ENCODE measurements at regions not wholly inside any gene's neighbourhood (a gene's known extent, or its start where the extent isn't known, plus 50 kb on each side); places are given as distances from the start of the nearest gene placed in this dataset.
A peak's percentile ranks its signal among the peaks of the same experiment; 100 is the strongest.

DNA sequence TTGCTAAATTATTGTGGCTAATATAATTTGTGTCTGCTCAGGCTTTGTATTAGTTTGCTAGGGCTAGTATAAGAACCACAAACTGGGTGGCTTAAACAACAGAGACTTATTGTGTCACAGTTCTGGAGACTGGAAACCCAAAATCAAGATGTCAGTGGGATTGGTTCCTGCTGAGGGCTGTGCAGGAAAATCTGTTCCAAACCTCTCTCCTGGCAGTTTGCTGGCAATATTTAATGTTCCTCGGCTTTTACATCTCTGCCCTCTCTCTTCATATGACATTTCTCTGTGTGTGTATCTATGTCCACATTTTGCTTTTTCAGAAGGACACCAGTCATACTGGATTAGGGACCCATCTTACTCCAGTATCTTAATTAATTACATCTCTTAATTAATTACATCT is 498.8 kb upstream of the CD180 start:
- 95% methylated on average over 1 of the region's 1 CpG for WGBS
- H3K27me3 ChIP-seq (ENCODE audit: control insufficient read depth in 2 of 2, insufficient read depth in 1 of 2, low read length in 1 of 2): no peaks in the 10 kb centered on the region
- DNase-seq (ENCODE audit: low read depth in 6 of 9, low spot score in 9 of 9): no peak
- no peaks in the 10 kb centered on the region for H3K4me1 ChIP-seq (ENCODE audit: control insufficient read depth in 2 of 2, insufficient read depth in 2 of 2, low read length in 2 of 2)
- no peak overlapping the region for H3K27ac ChIP-seq (ENCODE audit: low read depth in 1 of 2, low read length in 1 of 2)
- H3K9me3 ChIP-seq (ENCODE audit: control insufficient read depth in 2 of 2, insufficient read depth in 1 of 2, low read length in 1 of 2): no peaks in the 10 kb centered on the region
- H3K4me3 ChIP-seq (ENCODE audit: low read length in 2 of 2): no peak overlapping the region
- H3K36me3 ChIP-seq (ENCODE audit: control insufficient read depth in 2 of 2, insufficient read depth in 2 of 2, low read length in 1 of 2): no peaks in the 10 kb centered on the region

DNA sequence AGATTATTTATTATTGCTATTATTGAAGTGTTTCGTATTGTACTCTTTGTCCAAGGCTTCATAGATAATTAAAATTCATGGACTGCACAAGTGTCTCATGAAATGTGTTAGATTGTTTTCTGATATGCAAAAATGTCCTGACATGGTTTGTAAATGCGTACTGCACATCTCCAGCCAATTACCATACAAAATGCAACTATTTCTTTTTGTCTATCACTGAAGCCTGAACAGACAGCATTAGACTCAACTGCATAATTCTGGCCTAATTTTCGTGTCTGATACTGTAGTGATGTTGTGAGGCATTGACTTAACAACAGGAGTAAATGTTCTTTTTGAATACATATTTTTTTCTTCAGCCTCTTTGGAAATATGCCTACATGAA is 498.2 kb upstream of the CD180 start:
- no peak for DNase-seq (ENCODE audit: low read depth in 6 of 9, low spot score in 9 of 9)
- Histone ChIP-seq H3K4me1 (ENCODE audit: control insufficient read depth in 2 of 2, insufficient read depth in 2 of 2, low read length in 2 of 2) (no peaks in the 10 kb centered on the region), H3K4me3 (ENCODE audit: low read length in 2 of 2) (no peak overlapping the region), H3K9me3 (ENCODE audit: control insufficient read depth in 2 of 2, insufficient read depth in 1 of 2, low read length in 1 of 2) (no peaks in the 10 kb centered on the region), H3K27ac (ENCODE audit: low read depth in 1 of 2, low read length in 1 of 2) (no peak overlapping the region), H3K36me3 (ENCODE audit: control insufficient read depth in 2 of 2, insufficient read depth in 2 of 2, low read length in 1 of 2) (no peaks in the 10 kb centered on the region), H3K27me3 (ENCODE audit: control insufficient read depth in 2 of 2, insufficient read depth in 1 of 2, low read length in 1 of 2) (no peaks in the 10 kb centered on the region)
- WGBS: 93% methylated on average over 3 of the region's 3 CpGs

DNA sequence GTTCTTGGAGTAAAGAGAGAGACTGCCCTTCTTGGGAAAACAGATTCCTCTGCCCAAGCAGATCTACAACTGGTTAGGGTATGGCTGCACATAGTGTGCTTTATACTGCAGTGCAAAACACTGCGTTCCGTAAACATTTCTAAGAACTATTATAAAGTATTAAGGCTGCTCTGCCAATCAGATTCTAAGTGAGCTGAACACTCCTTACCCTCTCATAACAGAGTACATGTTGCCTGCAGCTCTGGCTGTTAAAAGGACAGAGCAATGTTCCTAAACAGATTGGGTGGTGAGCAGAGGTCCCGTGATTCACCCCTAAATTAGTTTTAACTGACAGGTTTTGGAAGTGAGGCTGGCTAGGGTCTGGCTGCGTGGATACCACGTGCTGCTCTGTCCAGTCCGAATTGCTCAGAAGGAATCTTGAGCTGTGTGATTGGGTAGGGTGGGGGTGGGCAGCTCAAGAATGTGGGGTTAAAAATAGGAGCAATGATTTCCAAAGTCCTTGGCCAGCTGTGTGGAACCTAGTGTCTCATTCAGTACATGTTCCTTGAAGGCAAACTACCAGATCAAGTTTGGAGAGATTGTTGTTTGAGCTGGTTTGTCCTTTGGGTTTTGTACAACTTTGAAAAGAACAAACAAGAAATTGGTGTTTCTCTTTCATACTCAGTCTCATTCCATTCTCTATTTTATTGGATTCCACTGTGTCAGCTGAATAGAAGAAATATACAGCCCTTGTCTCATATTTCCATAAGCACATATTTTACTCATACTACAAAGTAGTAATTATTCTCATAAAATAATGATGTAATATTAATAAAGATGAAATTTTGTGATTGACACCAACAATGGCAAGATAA is 497.6 kb upstream of the CD180 start:
- Histone ChIP-seq H3K36me3 (ENCODE audit: control insufficient read depth in 2 of 2, insufficient read depth in 2 of 2, low read length in 1 of 2) (no peaks in the 10 kb centered on the region), H3K4me1 (ENCODE audit: control insufficient read depth in 2 of 2, insufficient read depth in 2 of 2, low read length in 2 of 2) (no peaks in the 10 kb centered on the region), H3K4me3 (ENCODE audit: low read length in 2 of 2) (no peak overlapping the region), H3K9me3 (ENCODE audit: control insufficient read depth in 2 of 2, insufficient read depth in 1 of 2, low read length in 1 of 2) (no peaks in the 10 kb centered on the region), H3K27ac (ENCODE audit: low read depth in 1 of 2, low read length in 1 of 2) (no peak overlapping the region), H3K27me3 (ENCODE audit: control insufficient read depth in 2 of 2, insufficient read depth in 1 of 2, low read length in 1 of 2) (no peaks in the 10 kb centered on the region)
- DNase-seq (ENCODE audit: low read depth in 6 of 9, low spot score in 9 of 9): no peak
- 97% methylated on average over 6 of the region's 6 CpGs for WGBS

DNA sequence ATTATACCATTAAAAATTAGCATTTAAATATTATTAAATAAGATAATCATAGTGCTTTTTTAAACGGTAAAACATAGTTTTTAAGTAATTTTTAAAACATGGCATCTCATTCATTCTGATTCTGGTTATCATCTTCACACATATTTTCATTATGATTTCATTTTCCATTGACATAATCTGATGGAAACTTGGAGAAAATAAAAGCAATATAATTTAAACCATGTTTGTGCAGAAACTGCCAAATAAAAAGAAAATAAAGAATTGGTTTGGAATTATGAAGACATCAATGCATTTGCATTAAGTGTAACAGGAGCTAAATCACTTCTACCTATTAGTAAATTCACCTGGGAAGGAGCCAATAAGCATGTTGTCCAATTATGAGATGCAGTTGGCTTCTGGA is 490.1 kb upstream of the CD180 start:
- no peak overlapping the region for H3K4me3 ChIP-seq (ENCODE audit: low read length in 2 of 2)
- H3K27ac ChIP-seq (ENCODE audit: low read depth in 1 of 2, low read length in 1 of 2): no peak overlapping the region
- no peaks in the 10 kb centered on the region for H3K36me3 ChIP-seq (ENCODE audit: control insufficient read depth in 2 of 2, insufficient read depth in 2 of 2, low read length in 1 of 2)
- no peaks in the 10 kb centered on the region for H3K27me3 ChIP-seq (ENCODE audit: control insufficient read depth in 2 of 2, insufficient read depth in 1 of 2, low read length in 1 of 2)
- 98% methylated on average over 1 of the region's 1 CpG for WGBS
- no peaks in the 10 kb centered on the region for H3K4me1 ChIP-seq (ENCODE audit: control insufficient read depth in 2 of 2, insufficient read depth in 2 of 2, low read length in 2 of 2)
- DNase-seq (ENCODE audit: low read depth in 6 of 9, low spot score in 9 of 9): no peak
- H3K9me3 ChIP-seq (ENCODE audit: control insufficient read depth in 2 of 2, insufficient read depth in 1 of 2, low read length in 1 of 2): no peaks in the 10 kb centered on the region

DNA sequence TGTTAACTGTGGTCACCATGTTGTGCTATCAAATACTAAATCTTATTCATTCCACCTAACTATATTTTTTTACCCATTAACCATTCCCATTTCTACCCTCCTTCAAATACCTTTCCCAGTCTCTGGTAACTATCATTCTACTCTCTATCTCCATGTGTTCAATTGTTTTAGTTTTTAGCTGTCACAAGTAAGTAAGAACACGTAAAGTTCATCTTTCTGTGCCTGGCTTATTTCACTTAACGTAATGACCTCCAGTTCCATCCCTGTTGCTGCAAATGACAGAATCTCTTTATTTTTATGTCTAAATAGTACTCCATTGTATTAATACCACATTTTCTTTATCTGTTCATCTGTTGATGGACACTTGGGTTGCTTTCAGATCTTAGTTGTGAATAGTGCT is 485.1 kb upstream of the CD180 start:
- H3K4me3 ChIP-seq (ENCODE audit: low read length in 2 of 2): no peak overlapping the region
- no peaks in the 10 kb centered on the region for H3K4me1 ChIP-seq (ENCODE audit: control insufficient read depth in 2 of 2, insufficient read depth in 2 of 2, low read length in 2 of 2)
- WGBS: 99% methylated on average over 2 of the region's 2 CpGs
- DNase-seq (ENCODE audit: low read depth in 6 of 9, low spot score in 9 of 9): no peak
- no peaks in the 10 kb centered on the region for H3K9me3 ChIP-seq (ENCODE audit: control insufficient read depth in 2 of 2, insufficient read depth in 1 of 2, low read length in 1 of 2)
- H3K27me3 ChIP-seq (ENCODE audit: control insufficient read depth in 2 of 2, insufficient read depth in 1 of 2, low read length in 1 of 2): no peaks in the 10 kb centered on the region
- H3K36me3 ChIP-seq (ENCODE audit: control insufficient read depth in 2 of 2, insufficient read depth in 2 of 2, low read length in 1 of 2): no peaks in the 10 kb centered on the region
- H3K27ac ChIP-seq (ENCODE audit: low read depth in 1 of 2, low read length in 1 of 2): no peak overlapping the region

DNA sequence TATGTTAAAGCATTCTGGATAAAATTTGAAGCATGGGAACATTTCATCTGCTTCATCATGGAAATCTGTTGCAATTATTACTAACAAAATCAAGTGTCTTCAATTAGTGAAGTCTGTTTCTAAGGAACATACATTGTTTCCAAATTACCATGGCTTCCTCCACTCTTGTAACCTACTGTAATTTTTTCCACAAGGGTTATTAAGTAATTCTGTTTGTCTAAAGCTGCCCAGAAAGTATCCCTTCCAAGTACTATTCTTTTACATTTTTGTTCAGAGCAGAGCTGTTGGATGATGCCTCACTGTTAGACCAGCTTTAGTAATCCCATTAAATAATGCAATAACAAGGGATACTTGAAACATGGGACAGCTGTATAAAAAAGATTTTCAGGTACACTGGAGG is 483.5 kb upstream of the CD180 start:
- no peak for DNase-seq (ENCODE audit: low read depth in 6 of 9, low spot score in 9 of 9)
- Histone ChIP-seq H3K36me3 (ENCODE audit: control insufficient read depth in 2 of 2, insufficient read depth in 2 of 2, low read length in 1 of 2) (no peaks in the 10 kb centered on the region), H3K27me3 (ENCODE audit: control insufficient read depth in 2 of 2, insufficient read depth in 1 of 2, low read length in 1 of 2) (no peaks in the 10 kb centered on the region), H3K9me3 (ENCODE audit: control insufficient read depth in 2 of 2, insufficient read depth in 1 of 2, low read length in 1 of 2) (no peaks in the 10 kb centered on the region), H3K4me3 (ENCODE audit: low read length in 2 of 2) (no peak overlapping the region), H3K27ac (ENCODE audit: low read depth in 1 of 2, low read length in 1 of 2) (no peak overlapping the region), H3K4me1 (ENCODE audit: control insufficient read depth in 2 of 2, insufficient read depth in 2 of 2, low read length in 2 of 2) (no peaks in the 10 kb centered on the region)

DNA sequence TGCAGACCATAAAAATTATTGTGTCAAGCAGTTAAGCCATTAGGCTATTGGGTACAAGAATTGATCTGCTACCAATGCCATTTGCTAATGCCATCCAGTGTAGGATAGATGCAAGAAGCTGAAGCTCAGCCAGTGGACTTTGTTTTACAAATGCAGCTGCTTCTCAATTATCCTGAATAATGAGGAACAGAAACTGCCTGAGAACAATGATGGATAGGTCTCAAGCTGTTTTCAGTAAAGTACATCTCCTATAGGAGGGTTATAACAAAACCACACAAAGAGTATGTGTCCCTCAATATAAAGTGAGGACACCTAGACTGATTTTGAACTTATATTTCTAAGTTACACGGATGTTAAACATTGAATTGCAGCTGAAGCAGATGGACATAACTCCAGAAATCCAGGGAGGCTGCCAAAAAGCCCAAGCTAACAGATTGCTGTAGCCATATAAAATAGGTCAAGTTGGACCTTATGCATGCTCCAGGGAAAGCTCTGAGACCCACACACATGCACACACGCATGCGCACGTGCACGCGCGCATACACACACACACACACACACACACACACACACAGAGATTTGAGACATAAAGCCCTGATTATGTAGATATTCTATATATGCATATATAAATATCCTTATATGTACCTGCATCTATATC is 482.7 kb upstream of the CD180 start:
- no peak for DNase-seq (ENCODE audit: low read depth in 6 of 9, low spot score in 9 of 9)
- H3K36me3 ChIP-seq (ENCODE audit: control insufficient read depth in 2 of 2, insufficient read depth in 2 of 2, low read length in 1 of 2): no peaks in the 10 kb centered on the region
- WGBS: 95% methylated on average over 7 of the region's 7 CpGs
- H3K27ac ChIP-seq (ENCODE audit: low read depth in 1 of 2, low read length in 1 of 2): no peak overlapping the region
- no peaks in the 10 kb centered on the region for H3K4me1 ChIP-seq (ENCODE audit: control insufficient read depth in 2 of 2, insufficient read depth in 2 of 2, low read length in 2 of 2)
- H3K4me3 ChIP-seq (ENCODE audit: low read length in 2 of 2): no peak overlapping the region
- no peaks in the 10 kb centered on the region for H3K9me3 ChIP-seq (ENCODE audit: control insufficient read depth in 2 of 2, insufficient read depth in 1 of 2, low read length in 1 of 2)
- no peaks in the 10 kb centered on the region for H3K27me3 ChIP-seq (ENCODE audit: control insufficient read depth in 2 of 2, insufficient read depth in 1 of 2, low read length in 1 of 2)

DNA sequence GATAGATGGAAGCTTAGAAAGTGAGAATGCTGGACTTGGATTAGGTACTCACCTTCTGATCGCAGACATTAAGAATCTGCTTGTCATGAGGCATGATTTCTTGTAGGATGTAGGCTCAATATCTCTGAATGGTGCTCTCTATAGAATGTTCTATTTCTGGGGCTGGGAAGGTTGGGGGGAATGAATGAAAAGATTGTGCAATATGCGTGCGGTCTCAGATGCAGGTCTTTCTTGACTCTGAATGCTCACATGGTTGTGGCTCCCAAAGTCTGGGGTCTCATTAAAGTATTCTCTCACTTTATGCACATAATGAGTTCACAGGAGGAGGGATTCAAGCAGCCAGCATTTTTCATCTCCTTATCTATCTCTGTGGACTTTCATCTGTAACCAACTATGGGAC is 482.0 kb upstream of the CD180 start:
- Histone ChIP-seq H3K27me3 (ENCODE audit: control insufficient read depth in 2 of 2, insufficient read depth in 1 of 2, low read length in 1 of 2) (no peaks in the 10 kb centered on the region), H3K4me1 (ENCODE audit: control insufficient read depth in 2 of 2, insufficient read depth in 2 of 2, low read length in 2 of 2) (no peaks in the 10 kb centered on the region), H3K9me3 (ENCODE audit: control insufficient read depth in 2 of 2, insufficient read depth in 1 of 2, low read length in 1 of 2) (no peaks in the 10 kb centered on the region), H3K4me3 (ENCODE audit: low read length in 2 of 2) (no peak overlapping the region), H3K36me3 (ENCODE audit: control insufficient read depth in 2 of 2, insufficient read depth in 2 of 2, low read length in 1 of 2) (no peaks in the 10 kb centered on the region), H3K27ac (ENCODE audit: low read depth in 1 of 2, low read length in 1 of 2) (no peak overlapping the region)
- WGBS: 96% methylated on average over 3 of the region's 3 CpGs
- DNase-seq (ENCODE audit: low read depth in 6 of 9, low spot score in 9 of 9): no peak

DNA sequence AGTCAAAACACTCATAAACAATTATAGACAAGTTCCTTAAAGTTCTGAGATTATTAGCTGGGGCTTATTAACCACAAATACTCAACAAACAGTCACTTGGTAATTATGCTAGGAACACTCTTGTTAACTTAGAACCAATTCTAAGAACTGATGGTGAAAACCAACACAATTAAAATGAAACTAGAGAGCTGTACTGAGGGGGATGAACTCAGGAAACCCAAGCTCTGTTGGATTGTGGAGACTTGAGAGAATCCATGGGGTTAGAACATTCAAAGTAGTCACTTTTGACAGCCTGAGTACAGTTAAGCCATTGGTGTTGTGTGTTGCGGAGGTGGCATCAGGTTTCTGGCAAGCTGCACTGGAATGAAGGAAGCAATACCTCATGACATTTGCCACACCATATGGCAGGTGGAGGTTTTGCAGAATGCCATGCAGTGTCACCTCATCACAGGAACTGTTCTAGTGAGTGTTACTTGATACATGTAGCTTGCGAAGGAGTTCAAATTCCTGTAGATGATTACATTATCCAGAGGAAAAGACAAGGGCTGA is 480.9 kb upstream of the CD180 start:
- WGBS: 93% methylated on average over 2 of the region's 2 CpGs
- H3K27ac ChIP-seq (ENCODE audit: low read depth in 1 of 2, low read length in 1 of 2): no peak overlapping the region
- peak in 1 of 9 donors; percentile 5 for DNase-seq (ENCODE audit: low read depth in 6 of 9, low spot score in 9 of 9)
- H3K36me3 ChIP-seq (ENCODE audit: control insufficient read depth in 2 of 2, insufficient read depth in 2 of 2, low read length in 1 of 2): no peaks in the 10 kb centered on the region
- H3K4me3 ChIP-seq (ENCODE audit: low read length in 2 of 2): no peak overlapping the region
- no peaks in the 10 kb centered on the region for H3K27me3 ChIP-seq (ENCODE audit: control insufficient read depth in 2 of 2, insufficient read depth in 1 of 2, low read length in 1 of 2)
- no peaks in the 10 kb centered on the region for H3K9me3 ChIP-seq (ENCODE audit: control insufficient read depth in 2 of 2, insufficient read depth in 1 of 2, low read length in 1 of 2)
- no peaks in the 10 kb centered on the region for H3K4me1 ChIP-seq (ENCODE audit: control insufficient read depth in 2 of 2, insufficient read depth in 2 of 2, low read length in 2 of 2)

All from thymus (tissue), 11 donors.